Hepatocyte (in vitro differentiated cells): ENCODE measurements at regions not wholly inside any gene's neighbourhood (a gene's known extent, or its start where the extent isn't known, plus 50 kb on each side); places are given as distances from the start of the nearest gene placed in this dataset.

ENCODE experiments used
- EZH2 ChIP-seq: fragments of 200-600 bp; sonication (generic); IDR thresholded peaks from 2 replicates; pipeline ENCODE4 v1.6.1; 2016; ENCODE audit warnings: antibody characterized with exemption, mild to moderate bottlenecking, borderline replicate concordance
- EZH2phosphoT487 ChIP-seq: fragments of 200-600 bp; sonication (generic); IDR thresholded peaks from one replicate; pipeline ENCODE4 v1.6.1; 2018; ENCODE audit warnings: antibody characterized with exemption, mild to moderate bottlenecking, low read depth, moderate library complexity; ENCODE audit not compliant: unreplicated experiment, severe bottlenecking
- TF ChIP-seq, protein P1 (sequence below): fragments of 200-600 bp; sonication (generic); IDR thresholded peaks from 2 replicates; pipeline ENCODE4 v1.5.1; 2016; ENCODE audit warnings: antibody characterized with exemption, mild to moderate bottlenecking; ENCODE audit not compliant: poor library complexity

DNA sequence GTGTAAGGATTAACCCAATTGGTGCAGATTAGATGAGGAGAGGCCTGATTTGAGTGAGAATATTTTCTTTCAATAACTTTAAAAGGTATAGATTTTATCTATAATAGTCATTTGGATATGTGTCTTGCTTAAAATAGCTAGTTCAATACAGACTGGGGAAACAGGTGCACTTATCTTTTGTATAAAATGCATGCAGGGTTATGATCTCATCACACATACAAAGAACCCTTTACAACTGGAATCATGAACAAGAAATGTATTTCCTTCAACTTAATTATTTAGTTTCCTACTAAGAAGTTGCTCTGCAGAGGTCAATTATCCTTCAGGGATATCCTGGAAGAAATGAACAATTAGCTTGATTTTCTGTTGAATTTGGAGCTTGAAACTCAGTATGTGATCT, 259.6 kb downstream of the PTBP2 start:
- TF ChIP-seq, protein P1, sequence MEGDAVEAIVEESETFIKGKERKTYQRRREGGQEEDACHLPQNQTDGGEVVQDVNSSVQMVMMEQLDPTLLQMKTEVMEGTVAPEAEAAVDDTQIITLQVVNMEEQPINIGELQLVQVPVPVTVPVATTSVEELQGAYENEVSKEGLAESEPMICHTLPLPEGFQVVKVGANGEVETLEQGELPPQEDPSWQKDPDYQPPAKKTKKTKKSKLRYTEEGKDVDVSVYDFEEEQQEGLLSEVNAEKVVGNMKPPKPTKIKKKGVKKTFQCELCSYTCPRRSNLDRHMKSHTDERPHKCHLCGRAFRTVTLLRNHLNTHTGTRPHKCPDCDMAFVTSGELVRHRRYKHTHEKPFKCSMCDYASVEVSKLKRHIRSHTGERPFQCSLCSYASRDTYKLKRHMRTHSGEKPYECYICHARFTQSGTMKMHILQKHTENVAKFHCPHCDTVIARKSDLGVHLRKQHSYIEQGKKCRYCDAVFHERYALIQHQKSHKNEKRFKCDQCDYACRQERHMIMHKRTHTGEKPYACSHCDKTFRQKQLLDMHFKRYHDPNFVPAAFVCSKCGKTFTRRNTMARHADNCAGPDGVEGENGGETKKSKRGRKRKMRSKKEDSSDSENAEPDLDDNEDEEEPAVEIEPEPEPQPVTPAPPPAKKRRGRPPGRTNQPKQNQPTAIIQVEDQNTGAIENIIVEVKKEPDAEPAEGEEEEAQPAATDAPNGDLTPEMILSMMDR = no peak
- TF ChIP-seq EZH2phosphoT487 = no peak
- TF ChIP-seq EZH2 = no peak
